ENCODE measurements at regions not wholly inside any gene's neighbourhood (a gene's known extent, or its start where the extent isn't known, plus 50 kb on each side); places are given as distances from the start of the nearest gene placed in this dataset.

GRCh38 chr4:112982680-112983079 is 66.8 kb upstream of the ANK2 start:
- no peak for TF ChIP-seq POLR2A (IDR thresholded peaks at IDR 0.05; ENCODE audit: low read length)
- TF ChIP-seq GATA1 (IDR thresholded peaks at IDR 0.05; ENCODE audit: low read depth, low read length) = no peak
